HCT116 (cell line): ENCODE measurements at regions not wholly inside any gene's neighbourhood (a gene's known extent, or its start where the extent isn't known, plus 50 kb on each side); places are given as distances from the start of the nearest gene placed in this dataset.

ENCODE experiments used
- CBX3 ChIP-seq: IDR thresholded peaks from 2 replicates; pipeline ENCODE4 v1.6.1; 2012; ENCODE audit warnings: low read depth
- TF ChIP-seq, protein P1 (sequence below), 3 experiments: fragments of 200-600 bp in 1 of 3; sonication (generic) in 1 of 3; IDR thresholded peaks in 2 of 3; conservative IDR thresholded peaks in 1 of 3; 2 replicates each; pipeline ENCODE4 v1.5.1; 2012 to 2017; ENCODE audit warnings: low read depth in 2 of 3, low read length in 2 of 3, antibody characterized with exemption in 1 of 3, borderline replicate concordance in 1 of 3, control low read depth in 1 of 3, mild to moderate bottlenecking in 1 of 3, mixed read lengths in 1 of 3, mixed run types in 1 of 3, moderate library complexity in 1 of 3; ENCODE audit not compliant: insufficient read depth in 1 of 3

DNA sequence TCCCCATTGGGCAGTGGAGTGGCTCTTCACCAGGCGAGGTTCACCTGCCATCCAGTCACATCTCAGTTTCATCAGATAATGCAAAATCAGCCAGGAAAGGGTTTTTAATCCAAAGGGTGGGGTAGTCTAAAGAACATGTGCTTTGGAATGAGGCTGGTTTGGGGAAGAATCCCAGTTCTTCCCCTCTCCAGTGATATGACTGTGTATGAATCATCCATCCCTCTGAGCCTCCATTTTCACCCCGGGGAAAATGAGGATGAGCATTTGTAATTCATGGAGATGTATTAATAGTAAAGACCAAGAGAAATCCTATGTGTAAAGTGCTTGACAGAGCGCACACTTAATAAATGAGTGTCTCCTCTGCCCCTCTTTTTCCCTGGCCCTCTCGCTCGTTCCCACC is 215.1 kb upstream of the FGGY start:
- TF ChIP-seq, protein P1, sequence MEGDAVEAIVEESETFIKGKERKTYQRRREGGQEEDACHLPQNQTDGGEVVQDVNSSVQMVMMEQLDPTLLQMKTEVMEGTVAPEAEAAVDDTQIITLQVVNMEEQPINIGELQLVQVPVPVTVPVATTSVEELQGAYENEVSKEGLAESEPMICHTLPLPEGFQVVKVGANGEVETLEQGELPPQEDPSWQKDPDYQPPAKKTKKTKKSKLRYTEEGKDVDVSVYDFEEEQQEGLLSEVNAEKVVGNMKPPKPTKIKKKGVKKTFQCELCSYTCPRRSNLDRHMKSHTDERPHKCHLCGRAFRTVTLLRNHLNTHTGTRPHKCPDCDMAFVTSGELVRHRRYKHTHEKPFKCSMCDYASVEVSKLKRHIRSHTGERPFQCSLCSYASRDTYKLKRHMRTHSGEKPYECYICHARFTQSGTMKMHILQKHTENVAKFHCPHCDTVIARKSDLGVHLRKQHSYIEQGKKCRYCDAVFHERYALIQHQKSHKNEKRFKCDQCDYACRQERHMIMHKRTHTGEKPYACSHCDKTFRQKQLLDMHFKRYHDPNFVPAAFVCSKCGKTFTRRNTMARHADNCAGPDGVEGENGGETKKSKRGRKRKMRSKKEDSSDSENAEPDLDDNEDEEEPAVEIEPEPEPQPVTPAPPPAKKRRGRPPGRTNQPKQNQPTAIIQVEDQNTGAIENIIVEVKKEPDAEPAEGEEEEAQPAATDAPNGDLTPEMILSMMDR (IDR thresholded peaks at IDR 0.05 in 2 of 3, conservative IDR thresholded peaks at IDR 0.05 in 1 of 3; ENCODE audit: borderline replicate concordance in 1 of 3, insufficient read depth in 1 of 3, low read depth in 2 of 3, low read length in 2 of 3): no peak
- no peak for TF ChIP-seq CBX3
